Prostate gland (tissue), 2 donors: ENCODE measurements at regions not wholly inside any gene's neighbourhood (a gene's known extent, or its start where the extent isn't known, plus 50 kb on each side); places are given as distances from the start of the nearest gene placed in this dataset.

Source experiments
- DNase-seq: peaks from one replicate; pipeline ENCODE4 v3.0.0-alpha.2; 2019; ENCODE audit warnings: low spot score
- H3K27ac ChIP-seq, 2 donors: fragments of 200-600 bp; sonication (generic); 2 replicates each; pipeline ENCODE4 v1.5.1; 2017 to 2019
- H3K27me3 ChIP-seq: fragments of 200-600 bp; sonication (generic); replicated peaks from 2 replicates; pipeline ENCODE4 v1.5.1; 2019; ENCODE audit not compliant: insufficient read depth
- H3K36me3 ChIP-seq, 2 donors: fragments of 200-600 bp; sonication (generic); 1 replicate in 1 of 2; 2 replicates in 1 of 2; pipeline versions ENCODE4 v1.5.1 to v1.8.1; 2017 to 2019
- H3K4me1 ChIP-seq: fragments of 200-600 bp; sonication (generic); replicated peaks from 2 replicates; pipeline ENCODE4 v1.5.1; 2019
- H3K4me3 ChIP-seq, 2 donors: fragments of 200-600 bp; sonication (generic); 2 replicates each; pipeline ENCODE4 v1.5.1; 2017 to 2019
- H3K9me3 ChIP-seq: fragments of 200-600 bp; sonication (generic); 2 replicates; pipeline ENCODE4 v1.5.1; 2017
- POLR2A ChIP-seq: fragments of 450-650 bp; IDR thresholded peaks from one replicate; pipeline ENCODE4 v1.6.1; 2016; ENCODE audit warnings: antibody characterized with exemption, mild to moderate bottlenecking
- POLR2AphosphoS5 ChIP-seq: sonication (generic); formaldehyde crosslinking; IDR thresholded peaks from one replicate; pipeline ENCODE4 v1.6.1; 2017; ENCODE audit warnings: antibody characterized with exemption
- WGBS: methylation state at CpG from one replicate; pipeline ENCODE4 v1.1.5; 2018; 5-methylcytosine and 5-hydroxymethylcytosine counted together
- intact Hi-C: fragments of 100-400 bp; cut with DNase I; formaldehyde crosslinking; loops from one replicate; pipeline ENCODE4 v1.14.2; 2022
- small RNA-seq, 2 donors: library from RNA; depleted of rRNA; stranded (forward); fragments of <200 nt; gene quantifications; one replicate each; pipeline ENCODE3, GENCODE V24; 2016
- TF ChIP-seq, protein P1 (sequence below), 4 experiments: fragments of 200-600 bp in 2 of 4; fragments of 450-650 bp in 2 of 4; sonication (generic) in 2 of 4; IDR thresholded peaks; 1 replicate in 3 of 4; 2 replicates in 1 of 4; pipeline ENCODE4 v1.5.1; 2016 to 2019; ENCODE audit warnings: antibody characterized with exemption in 4 of 4, mild to moderate bottlenecking in 2 of 4, moderate library complexity in 2 of 4

DNA sequence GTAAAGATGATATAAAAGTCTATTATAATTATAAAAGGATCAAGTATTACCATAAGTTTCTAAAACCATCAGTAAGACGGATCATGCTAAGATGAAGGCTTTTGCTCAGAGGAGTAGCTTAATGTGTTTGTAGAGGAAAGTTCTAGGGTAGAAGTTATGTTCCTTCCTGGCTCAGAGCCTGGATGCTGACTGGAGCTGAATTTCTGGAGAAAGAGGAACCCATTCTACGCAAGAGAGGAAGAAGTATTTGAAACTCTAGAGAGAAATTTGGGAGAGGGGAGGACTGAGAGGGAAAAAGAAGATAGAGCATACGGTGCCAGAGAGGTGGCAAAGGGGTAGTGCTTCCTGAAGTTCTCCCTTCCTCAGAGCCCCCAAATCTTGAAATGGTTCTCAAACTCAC, 51.4 kb upstream of the SGCG start:
- 86% methylated on average over 3 of the region's 3 CpGs for WGBS
- DNase-seq: no peak
- H3K4me3 ChIP-seq: no peak overlapping the region
- no peaks in the 10 kb centered on the region for H3K4me1 ChIP-seq
- no peaks in the 10 kb centered on the region for H3K9me3 ChIP-seq
- no peak overlapping the region for H3K27ac ChIP-seq
- no peaks in the 10 kb centered on the region for H3K27me3 ChIP-seq
- intact Hi-C loops: no loop called here
- TF ChIP-seq POLR2A (no peak), POLR2AphosphoS5 (no peak)
- TF ChIP-seq, protein P1, sequence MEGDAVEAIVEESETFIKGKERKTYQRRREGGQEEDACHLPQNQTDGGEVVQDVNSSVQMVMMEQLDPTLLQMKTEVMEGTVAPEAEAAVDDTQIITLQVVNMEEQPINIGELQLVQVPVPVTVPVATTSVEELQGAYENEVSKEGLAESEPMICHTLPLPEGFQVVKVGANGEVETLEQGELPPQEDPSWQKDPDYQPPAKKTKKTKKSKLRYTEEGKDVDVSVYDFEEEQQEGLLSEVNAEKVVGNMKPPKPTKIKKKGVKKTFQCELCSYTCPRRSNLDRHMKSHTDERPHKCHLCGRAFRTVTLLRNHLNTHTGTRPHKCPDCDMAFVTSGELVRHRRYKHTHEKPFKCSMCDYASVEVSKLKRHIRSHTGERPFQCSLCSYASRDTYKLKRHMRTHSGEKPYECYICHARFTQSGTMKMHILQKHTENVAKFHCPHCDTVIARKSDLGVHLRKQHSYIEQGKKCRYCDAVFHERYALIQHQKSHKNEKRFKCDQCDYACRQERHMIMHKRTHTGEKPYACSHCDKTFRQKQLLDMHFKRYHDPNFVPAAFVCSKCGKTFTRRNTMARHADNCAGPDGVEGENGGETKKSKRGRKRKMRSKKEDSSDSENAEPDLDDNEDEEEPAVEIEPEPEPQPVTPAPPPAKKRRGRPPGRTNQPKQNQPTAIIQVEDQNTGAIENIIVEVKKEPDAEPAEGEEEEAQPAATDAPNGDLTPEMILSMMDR (IDR thresholded peaks at IDR 0.05): no peak
- H3K36me3 ChIP-seq: no peaks in the 10 kb centered on the region

Small RNA genes in the stretch of these regions (small RNA-seq; reads per million reads assigned to genes)
- gene MTND3P1 (0 reads per million in 2 donors), gene RF00049 (0 reads per million in 2 donors)
